ENCODE measurements at regions not wholly inside any gene's neighbourhood (a gene's known extent, or its start where the extent isn't known, plus 50 kb on each side); places are given as distances from the start of the nearest gene placed in this dataset.

- Histone ChIP-seq H3K4me3 (replicated peaks; ENCODE audit: insufficient read depth, low read length) (no peak overlapping the region), H3K27ac (replicated peaks) (no peak overlapping the region), H3K27me3 (ENCODE audit: insufficient read depth, poor library complexity, severe bottlenecking) (no peaks in the 10 kb centered on the region)
- DNase-seq (ENCODE audit: low read depth in 1 of 2, low spot score in 1 of 2) = no peak
- TF ChIP-seq REST (IDR thresholded peaks at IDR 0.05; ENCODE audit: insufficient replicate concordance, low read depth) = no peak
- no peak for TF ChIP-seq POLR2AphosphoS5 (IDR thresholded peaks at IDR 0.05; ENCODE audit: low read depth)
- TF ChIP-seq SPI1 (IDR thresholded peaks at IDR 0.05; ENCODE audit: borderline replicate concordance, low read depth) = no peak
- TF ChIP-seq, protein P1, sequence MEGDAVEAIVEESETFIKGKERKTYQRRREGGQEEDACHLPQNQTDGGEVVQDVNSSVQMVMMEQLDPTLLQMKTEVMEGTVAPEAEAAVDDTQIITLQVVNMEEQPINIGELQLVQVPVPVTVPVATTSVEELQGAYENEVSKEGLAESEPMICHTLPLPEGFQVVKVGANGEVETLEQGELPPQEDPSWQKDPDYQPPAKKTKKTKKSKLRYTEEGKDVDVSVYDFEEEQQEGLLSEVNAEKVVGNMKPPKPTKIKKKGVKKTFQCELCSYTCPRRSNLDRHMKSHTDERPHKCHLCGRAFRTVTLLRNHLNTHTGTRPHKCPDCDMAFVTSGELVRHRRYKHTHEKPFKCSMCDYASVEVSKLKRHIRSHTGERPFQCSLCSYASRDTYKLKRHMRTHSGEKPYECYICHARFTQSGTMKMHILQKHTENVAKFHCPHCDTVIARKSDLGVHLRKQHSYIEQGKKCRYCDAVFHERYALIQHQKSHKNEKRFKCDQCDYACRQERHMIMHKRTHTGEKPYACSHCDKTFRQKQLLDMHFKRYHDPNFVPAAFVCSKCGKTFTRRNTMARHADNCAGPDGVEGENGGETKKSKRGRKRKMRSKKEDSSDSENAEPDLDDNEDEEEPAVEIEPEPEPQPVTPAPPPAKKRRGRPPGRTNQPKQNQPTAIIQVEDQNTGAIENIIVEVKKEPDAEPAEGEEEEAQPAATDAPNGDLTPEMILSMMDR (IDR thresholded peaks at IDR 0.05; ENCODE audit: insufficient read depth, low read length) = no peak
- TF ChIP-seq GABPA (IDR thresholded peaks at IDR 0.05; ENCODE audit: low read depth) = no peak
Measured at GRCh38 chr2:36058076-36058475, 297.5 kb upstream of the CRIM1 start.

DNA sequence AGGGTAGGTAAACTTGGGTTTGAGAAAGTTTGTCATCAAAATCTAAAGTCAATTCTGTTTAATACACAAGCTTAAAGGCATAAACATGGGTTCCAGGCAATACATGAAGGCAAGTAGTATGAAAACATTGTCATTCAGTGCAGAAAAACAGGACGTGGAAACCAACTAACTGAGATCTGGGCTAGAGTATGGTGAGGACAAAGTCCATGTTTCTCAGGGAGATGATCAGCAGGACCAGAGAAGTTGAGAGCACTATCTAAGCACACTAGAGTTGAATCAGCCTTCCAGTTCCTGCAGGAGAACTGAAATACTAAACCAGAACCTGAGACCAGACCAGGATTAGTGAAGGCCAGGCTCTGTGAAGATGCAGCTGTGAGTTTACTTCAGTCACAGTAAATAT, 302.8 kb upstream of the CRIM1 start:
- DNase-seq (ENCODE audit: low read depth in 1 of 2, low spot score in 1 of 2) = no peak
- Histone ChIP-seq H3K27ac (replicated peaks) (no peak overlapping the region), H3K27me3 (ENCODE audit: insufficient read depth, poor library complexity, severe bottlenecking) (no peaks in the 10 kb centered on the region), H3K4me3 (replicated peaks; ENCODE audit: insufficient read depth, low read length) (no peak overlapping the region)
- TF ChIP-seq, protein P1 (IDR thresholded peaks at IDR 0.05; ENCODE audit: insufficient read depth, low read length) = no peak
- TF ChIP-seq SPI1 (IDR thresholded peaks at IDR 0.05; ENCODE audit: borderline replicate concordance, low read depth) (no peak), REST (IDR thresholded peaks at IDR 0.05; ENCODE audit: insufficient replicate concordance, low read depth) (no peak), GABPA (IDR thresholded peaks at IDR 0.05; ENCODE audit: low read depth) (no peak), POLR2AphosphoS5 (IDR thresholded peaks at IDR 0.05; ENCODE audit: low read depth) (no peak)

DNA sequence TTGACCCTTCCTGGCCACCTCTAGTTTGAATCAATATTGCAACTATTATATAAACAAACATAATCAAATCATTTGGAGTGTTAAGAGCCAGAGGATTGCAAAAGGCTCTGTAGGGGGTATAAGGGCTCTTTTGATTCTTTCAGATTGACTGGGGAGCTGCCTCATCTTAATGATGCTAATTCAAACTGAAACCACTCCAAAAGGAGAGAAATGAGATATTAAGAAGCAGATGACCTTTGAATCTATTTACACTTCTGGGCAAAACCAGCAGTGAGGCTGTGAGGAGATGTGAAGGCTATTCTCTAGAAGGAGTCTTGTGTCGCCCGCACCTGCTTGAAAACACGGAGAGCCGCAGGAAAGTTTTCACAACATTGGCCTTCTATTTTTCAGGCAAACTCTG, 311.2 kb upstream of the CRIM1 start:
- TF ChIP-seq GABPA (IDR thresholded peaks at IDR 0.05; ENCODE audit: low read depth) = no peak
- TF ChIP-seq REST (IDR thresholded peaks at IDR 0.05; ENCODE audit: insufficient replicate concordance, low read depth) = no peak
- TF ChIP-seq POLR2AphosphoS5 (IDR thresholded peaks at IDR 0.05; ENCODE audit: low read depth) = no peak
- no peak for TF ChIP-seq SPI1 (IDR thresholded peaks at IDR 0.05; ENCODE audit: borderline replicate concordance, low read depth)
- TF ChIP-seq, protein P1 (IDR thresholded peaks at IDR 0.05; ENCODE audit: insufficient read depth, low read length) = no peak
- Histone ChIP-seq H3K27ac (replicated peaks) (no peak overlapping the region), H3K4me3 (replicated peaks; ENCODE audit: insufficient read depth, low read length) (no peak overlapping the region), H3K27me3 (ENCODE audit: insufficient read depth, poor library complexity, severe bottlenecking) (no peaks in the 10 kb centered on the region)
- no peak for DNase-seq (ENCODE audit: low read depth in 1 of 2, low spot score in 1 of 2)

All from HL-60 (cell line).